ENCODE measurements at regions not wholly inside any gene's neighbourhood (a gene's known extent, or its start where the extent isn't known, plus 50 kb on each side); places are given as distances from the start of the nearest gene placed in this dataset.
"Not testable (repeated sequence)": the region's sequence is repeated elsewhere in the genome, so short reads cannot be mapped to it uniquely, and the experiment has no call there.

DNA sequence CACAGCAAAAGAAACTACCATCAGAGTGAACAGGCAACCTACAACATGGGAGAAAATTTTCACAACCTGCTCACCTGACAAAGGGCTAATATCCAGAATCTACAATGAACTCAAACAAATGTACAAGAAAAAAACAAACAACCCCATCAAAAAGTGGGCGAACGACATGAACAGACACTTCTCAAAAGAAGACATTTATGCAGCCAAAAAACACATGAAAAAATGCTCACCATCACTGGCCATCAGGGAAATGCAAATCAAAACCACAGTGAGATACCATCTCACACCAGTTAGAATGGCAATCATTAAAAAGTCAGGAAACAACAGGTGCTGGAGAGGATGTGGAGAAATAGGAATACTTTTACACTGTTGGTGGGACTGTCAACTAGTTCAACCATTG, 207.8 kb downstream of the USP6NL start:
- not testable (repeated sequence) for DNase-seq

GRCh38 chr10:11403116-11403515, 208.3 kb downstream of the USP6NL start:
- peak; percentile 63 for DNase-seq

- DNase-seq, result no peak
These were observed 209.1 kb downstream of the USP6NL start for GRCh38 chr10:11402392-11402791.

DNA sequence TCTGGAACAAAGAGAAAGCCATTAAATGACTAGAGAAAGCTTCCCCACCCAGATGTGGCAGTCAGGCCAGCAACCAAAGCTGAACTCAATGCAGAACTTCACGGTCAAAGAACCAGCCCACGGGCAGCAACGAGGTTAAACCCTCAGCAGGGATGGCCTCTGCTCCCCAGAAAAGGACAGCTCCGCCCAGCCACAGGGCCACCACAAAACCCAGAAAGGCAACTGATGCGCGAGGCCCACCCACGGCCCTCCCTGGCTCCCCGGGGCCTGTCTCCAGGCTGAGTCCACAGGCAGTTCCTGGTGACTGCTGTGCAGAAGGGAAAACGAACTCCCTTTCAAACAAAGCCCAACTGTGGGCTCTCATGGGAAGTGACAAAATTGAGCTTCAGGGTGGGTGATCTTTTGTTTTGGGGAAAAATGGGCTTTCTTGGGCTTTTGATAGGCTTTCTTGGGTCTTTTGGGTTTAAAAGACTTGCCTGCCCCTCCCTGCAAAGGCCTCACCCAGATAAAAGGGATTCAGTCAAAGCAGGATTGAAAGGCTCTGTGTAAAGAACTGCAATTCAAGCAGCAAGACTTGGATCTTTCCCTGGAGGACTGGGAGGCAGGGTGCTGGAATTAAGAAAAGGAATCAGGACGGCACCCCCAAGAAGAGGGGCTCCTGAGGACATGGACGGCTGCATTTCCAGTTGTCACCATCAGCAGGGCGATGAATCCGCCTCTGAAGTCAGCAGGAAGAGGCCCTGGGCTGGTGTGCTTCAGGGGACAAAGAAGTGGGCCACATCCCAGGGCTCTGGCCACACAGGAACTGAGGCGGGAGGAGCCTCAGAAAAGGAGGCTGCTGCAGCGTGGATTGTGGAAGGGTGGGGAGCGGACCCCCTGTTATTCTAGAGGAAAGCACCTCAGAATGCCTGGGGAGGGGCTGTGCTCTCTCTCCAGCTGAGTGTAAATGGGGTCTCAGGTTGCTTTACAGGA, 209.9 kb downstream of the USP6NL start:
- peak; percentile 18 for DNase-seq

DNA sequence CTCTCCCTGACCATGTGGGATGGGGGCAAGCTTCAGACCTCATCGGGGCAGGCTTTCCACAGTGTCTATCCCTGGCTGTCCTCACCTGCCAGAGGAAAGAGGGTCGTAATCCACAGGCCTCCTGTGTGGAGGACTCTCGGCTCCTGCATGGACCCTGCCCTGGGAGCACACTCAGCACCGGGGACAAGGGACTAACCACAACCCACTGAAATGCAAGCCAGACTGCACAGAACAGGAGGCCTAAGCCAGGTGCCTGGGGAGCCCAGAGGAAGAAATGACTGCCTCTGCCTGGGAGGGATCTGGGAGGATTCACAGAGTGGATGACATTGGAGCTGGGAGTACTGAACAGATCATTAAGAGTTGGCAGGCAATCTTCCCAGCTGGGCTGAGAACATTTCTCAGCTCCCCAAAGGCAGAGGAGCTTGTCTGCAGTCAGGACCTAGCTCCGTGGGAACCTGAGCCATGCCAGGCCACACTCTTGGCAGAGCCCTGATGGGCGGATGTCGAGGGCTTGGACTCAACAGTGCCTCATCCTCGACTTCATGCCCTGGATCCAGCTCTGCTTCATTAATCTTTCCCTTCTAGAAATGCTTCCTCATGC, 213.4 kb downstream of the USP6NL start:
- no peak for DNase-seq

DNA sequence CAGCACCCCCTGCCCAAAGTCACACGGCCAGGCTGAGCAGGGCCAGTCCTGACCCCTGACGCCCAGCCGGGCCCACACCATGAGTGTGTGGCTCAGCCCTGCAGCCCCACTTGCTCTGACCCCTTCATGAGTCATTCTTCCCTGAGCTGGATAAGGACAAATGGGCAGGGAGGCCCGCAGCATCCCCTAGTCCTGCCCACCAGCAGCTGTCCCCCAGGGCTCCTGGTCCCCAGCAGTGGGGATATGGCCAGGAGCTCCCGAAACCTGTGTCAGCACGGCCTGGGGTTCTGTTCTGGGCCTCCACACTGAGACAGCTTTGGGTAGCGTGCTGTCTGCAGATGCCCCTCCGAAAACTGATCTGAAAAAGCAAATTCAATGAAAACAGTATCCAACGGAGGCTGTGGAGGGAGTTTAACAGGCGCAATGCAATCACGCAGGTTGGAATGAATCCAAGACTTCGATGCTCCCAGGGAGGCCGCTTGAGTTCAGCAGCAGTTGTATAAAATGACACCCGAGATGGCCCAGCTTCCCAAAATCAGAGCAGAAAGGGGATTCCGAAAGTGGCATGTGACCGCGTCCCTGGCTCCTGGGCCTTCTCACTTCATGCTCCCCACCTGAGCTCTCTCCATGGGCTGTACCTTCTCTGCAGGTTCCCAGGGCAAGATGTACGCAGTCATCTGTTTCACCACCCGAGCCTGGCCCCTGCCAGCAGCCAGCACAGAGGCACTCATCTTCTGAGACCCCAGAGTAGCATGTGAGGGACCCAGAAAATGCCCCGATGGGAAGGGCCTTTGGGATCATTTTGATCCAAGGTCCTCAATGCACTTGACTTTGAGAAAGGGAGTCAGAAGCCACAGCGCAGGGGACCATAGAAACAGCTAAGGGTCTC, 214.1 kb downstream of the USP6NL start:
- DNase-seq, result no peak

- no peak for DNase-seq
These were observed 215.0 kb downstream of the USP6NL start for GRCh38 chr10:11396311-11396955.

GRCh38 chr10:11395581-11396310, 215.7 kb downstream of the USP6NL start:
- DNase-seq, result no peak

- DNase-seq, result no peak
These were observed 216.3 kb downstream of the USP6NL start for GRCh38 chr10:11395161-11395560.

DNA sequence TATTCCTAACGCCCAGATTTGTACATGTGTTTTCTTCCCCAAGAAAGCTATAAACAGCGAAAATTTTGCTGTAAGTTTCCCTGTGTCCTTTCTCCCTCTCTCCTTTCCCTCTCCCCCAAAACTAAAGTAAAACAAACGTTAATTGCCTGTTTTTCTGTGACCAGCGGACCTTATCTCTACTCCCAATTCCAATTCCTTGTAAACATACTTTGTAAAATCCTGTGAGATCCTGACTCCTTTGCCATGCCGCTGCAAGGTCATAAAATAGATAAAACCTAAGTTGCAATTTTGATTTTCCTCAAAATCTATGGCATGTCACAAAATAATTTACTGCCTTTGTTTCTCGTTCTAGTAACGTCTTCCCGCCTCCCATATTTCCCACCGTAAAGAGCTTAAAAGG, 217.6 kb downstream of the USP6NL start:
- no peak for DNase-seq

DNA sequence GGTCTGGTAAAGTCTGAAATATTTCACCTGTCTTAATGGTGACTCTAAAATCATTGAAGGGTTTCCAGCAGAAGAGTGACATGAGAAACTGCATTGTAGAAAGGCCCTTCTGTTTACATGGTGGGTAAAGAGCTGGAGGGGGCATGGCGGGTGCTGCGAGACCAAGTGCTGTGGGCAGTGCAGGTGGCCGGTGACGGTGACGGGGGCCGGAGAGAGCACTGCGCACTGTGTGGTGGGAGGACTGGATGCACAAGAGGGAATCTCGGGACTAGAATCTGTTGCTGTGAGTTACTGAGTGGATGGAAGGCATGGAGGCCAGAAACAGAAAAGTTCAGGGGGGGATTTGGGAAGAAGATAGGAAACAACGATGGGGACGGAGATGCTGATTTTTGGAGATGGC, 218.7 kb downstream of the USP6NL start:
- no peak for DNase-seq

DNA sequence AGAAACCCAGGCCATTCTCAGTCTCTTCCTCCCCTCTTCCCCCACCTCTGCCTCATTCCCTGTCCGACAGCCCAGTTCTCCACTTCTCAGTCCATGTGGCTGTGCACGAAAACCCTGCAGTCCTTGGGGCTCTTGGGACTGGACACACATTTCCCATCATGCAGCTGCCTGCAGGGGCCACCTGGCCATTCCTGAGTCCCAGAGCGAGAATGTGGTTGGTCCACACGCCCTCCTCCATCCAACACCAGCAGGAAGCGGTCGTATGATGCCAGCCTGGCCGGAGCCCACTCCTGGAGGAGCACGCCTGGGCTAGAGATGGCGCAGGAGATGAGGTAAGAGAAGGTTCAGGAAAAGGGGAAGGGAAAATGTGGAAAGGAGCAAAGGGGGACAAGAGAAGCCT, 222.5 kb downstream of the USP6NL start:
- DNase-seq, result no peak

- no peak for DNase-seq
These were observed 223.8 kb downstream of the USP6NL start for GRCh38 chr10:11387551-11388222.

GRCh38 chr10:11387044-11387443, 224.4 kb downstream of the USP6NL start:
- no peak for DNase-seq
